H1 (cell line): ENCODE measurements at regions not wholly inside any gene's neighbourhood (a gene's known extent, or its start where the extent isn't known, plus 50 kb on each side); places are given as distances from the start of the nearest gene placed in this dataset.

Experiments used
- CEBPB ChIP-seq: IDR thresholded peaks from 2 replicates; pipeline ENCODE4 v1.6.1; 2012; ENCODE audit warnings: low read depth, low read length
- CHD1 ChIP-seq: IDR thresholded peaks from 2 replicates; pipeline ENCODE4 v1.6.1; 2012; ENCODE audit warnings: low read depth, low read length, improper control_type of control experiment
- CTCF ChIP-seq, 3 experiments: IDR thresholded peaks; 1 replicate in 2 of 3; 2 replicates in 1 of 3; pipeline versions ENCODE4 v1.5.1 to v1.6.1; 2011; ENCODE audit warnings: low read length in 3 of 3, mild to moderate bottlenecking in 3 of 3, inconsistent platforms in 2 of 3, low read depth in 1 of 3, moderate library complexity in 1 of 3; ENCODE audit not compliant: insufficient read depth in 1 of 3; ENCODE audit errors: control extremely low read depth in 1 of 3
- GABPA ChIP-seq: IDR thresholded peaks from 2 replicates; pipeline ENCODE4 v1.6.1; 2011; ENCODE audit warnings: mild to moderate bottlenecking, low read length, moderate library complexity, borderline replicate concordance; ENCODE audit not compliant: insufficient read depth
- MAX ChIP-seq: IDR thresholded peaks from 2 replicates; pipeline ENCODE4 v1.6.1; 2012; ENCODE audit warnings: inconsistent platforms
- RFX5 ChIP-seq: IDR thresholded peaks from 2 replicates; pipeline ENCODE4 v1.6.1; 2011; ENCODE audit warnings: low read depth, low read length, improper control_type of control experiment, borderline replicate concordance
- TF ChIP-seq, protein P1 (sequence below): IDR thresholded peaks from 2 replicates; pipeline ENCODE4 v1.6.1; 2012; ENCODE audit warnings: inconsistent platforms
- TF ChIP-seq, protein P2 (sequence below): fragments of 300-600 bp; sonication (generic); IDR thresholded peaks from 2 replicates; pipeline ENCODE4 v1.7.1; 2012; ENCODE audit warnings: low read length, moderate library complexity, mild to moderate bottlenecking, inconsistent platforms; ENCODE audit not compliant: insufficient replicate concordance

- TF ChIP-seq CEBPB = no peak
- no peak for TF ChIP-seq CTCF (IDR thresholded peaks at IDR 0.05; ENCODE audit: control extremely low read depth in 1 of 3, insufficient read depth in 1 of 3, low read depth in 1 of 3, low read length in 3 of 3)
- no peak for TF ChIP-seq MAX
- TF ChIP-seq, protein P1, sequence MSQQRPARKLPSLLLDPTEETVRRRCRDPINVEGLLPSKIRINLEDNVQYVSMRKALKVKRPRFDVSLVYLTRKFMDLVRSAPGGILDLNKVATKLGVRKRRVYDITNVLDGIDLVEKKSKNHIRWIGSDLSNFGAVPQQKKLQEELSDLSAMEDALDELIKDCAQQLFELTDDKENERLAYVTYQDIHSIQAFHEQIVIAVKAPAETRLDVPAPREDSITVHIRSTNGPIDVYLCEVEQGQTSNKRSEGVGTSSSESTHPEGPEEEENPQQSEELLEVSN = no peak
- TF ChIP-seq GABPA = no peak
- no peak for TF ChIP-seq CHD1
- TF ChIP-seq, protein P2, sequence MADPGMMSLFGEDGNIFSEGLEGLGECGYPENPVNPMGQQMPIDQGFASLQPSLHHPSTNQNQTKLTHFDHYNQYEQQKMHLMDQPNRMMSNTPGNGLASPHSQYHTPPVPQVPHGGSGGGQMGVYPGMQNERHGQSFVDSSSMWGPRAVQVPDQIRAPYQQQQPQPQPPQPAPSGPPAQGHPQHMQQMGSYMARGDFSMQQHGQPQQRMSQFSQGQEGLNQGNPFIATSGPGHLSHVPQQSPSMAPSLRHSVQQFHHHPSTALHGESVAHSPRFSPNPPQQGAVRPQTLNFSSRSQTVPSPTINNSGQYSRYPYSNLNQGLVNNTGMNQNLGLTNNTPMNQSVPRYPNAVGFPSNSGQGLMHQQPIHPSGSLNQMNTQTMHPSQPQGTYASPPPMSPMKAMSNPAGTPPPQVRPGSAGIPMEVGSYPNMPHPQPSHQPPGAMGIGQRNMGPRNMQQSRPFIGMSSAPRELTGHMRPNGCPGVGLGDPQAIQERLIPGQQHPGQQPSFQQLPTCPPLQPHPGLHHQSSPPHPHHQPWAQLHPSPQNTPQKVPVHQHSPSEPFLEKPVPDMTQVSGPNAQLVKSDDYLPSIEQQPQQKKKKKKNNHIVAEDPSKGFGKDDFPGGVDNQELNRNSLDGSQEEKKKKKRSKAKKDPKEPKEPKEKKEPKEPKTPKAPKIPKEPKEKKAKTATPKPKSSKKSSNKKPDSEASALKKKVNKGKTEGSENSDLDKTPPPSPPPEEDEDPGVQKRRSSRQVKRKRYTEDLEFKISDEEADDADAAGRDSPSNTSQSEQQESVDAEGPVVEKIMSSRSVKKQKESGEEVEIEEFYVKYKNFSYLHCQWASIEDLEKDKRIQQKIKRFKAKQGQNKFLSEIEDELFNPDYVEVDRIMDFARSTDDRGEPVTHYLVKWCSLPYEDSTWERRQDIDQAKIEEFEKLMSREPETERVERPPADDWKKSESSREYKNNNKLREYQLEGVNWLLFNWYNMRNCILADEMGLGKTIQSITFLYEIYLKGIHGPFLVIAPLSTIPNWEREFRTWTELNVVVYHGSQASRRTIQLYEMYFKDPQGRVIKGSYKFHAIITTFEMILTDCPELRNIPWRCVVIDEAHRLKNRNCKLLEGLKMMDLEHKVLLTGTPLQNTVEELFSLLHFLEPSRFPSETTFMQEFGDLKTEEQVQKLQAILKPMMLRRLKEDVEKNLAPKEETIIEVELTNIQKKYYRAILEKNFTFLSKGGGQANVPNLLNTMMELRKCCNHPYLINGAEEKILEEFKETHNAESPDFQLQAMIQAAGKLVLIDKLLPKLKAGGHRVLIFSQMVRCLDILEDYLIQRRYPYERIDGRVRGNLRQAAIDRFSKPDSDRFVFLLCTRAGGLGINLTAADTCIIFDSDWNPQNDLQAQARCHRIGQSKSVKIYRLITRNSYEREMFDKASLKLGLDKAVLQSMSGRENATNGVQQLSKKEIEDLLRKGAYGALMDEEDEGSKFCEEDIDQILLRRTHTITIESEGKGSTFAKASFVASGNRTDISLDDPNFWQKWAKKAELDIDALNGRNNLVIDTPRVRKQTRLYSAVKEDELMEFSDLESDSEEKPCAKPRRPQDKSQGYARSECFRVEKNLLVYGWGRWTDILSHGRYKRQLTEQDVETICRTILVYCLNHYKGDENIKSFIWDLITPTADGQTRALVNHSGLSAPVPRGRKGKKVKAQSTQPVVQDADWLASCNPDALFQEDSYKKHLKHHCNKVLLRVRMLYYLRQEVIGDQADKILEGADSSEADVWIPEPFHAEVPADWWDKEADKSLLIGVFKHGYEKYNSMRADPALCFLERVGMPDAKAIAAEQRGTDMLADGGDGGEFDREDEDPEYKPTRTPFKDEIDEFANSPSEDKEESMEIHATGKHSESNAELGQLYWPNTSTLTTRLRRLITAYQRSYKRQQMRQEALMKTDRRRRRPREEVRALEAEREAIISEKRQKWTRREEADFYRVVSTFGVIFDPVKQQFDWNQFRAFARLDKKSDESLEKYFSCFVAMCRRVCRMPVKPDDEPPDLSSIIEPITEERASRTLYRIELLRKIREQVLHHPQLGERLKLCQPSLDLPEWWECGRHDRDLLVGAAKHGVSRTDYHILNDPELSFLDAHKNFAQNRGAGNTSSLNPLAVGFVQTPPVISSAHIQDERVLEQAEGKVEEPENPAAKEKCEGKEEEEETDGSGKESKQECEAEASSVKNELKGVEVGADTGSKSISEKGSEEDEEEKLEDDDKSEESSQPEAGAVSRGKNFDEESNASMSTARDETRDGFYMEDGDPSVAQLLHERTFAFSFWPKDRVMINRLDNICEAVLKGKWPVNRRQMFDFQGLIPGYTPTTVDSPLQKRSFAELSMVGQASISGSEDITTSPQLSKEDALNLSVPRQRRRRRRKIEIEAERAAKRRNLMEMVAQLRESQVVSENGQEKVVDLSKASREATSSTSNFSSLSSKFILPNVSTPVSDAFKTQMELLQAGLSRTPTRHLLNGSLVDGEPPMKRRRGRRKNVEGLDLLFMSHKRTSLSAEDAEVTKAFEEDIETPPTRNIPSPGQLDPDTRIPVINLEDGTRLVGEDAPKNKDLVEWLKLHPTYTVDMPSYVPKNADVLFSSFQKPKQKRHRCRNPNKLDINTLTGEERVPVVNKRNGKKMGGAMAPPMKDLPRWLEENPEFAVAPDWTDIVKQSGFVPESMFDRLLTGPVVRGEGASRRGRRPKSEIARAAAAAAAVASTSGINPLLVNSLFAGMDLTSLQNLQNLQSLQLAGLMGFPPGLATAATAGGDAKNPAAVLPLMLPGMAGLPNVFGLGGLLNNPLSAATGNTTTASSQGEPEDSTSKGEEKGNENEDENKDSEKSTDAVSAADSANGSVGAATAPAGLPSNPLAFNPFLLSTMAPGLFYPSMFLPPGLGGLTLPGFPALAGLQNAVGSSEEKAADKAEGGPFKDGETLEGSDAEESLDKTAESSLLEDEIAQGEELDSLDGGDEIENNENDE = no peak
- no peak for TF ChIP-seq RFX5
Measured at GRCh38 chr12:58761308-58761707, 159.0 kb downstream of the LRIG3 start.
